ENCODE measurements at regions not wholly inside any gene's neighbourhood (a gene's known extent, or its start where the extent isn't known, plus 50 kb on each side); places are given as distances from the start of the nearest gene placed in this dataset.

GRCh38 chr5:133700251-133700650 lies 87.9 kb upstream of the FSTL4 start:
- Histone ChIP-seq H3K36me3 (ENCODE audit: control insufficient read depth, insufficient read depth, low read length) (no peaks in the 10 kb centered on the region), H3K4me1 (ENCODE audit: control insufficient read depth, insufficient read depth, low read length, poor library complexity, severe bottlenecking) (no peaks in the 10 kb centered on the region), H3K4me3 (ENCODE audit: extremely low read depth, insufficient read depth, low read length, poor library complexity, severe bottlenecking) (no peak overlapping the region), H3K9me3 (ENCODE audit: control insufficient read depth, low read length) (no peaks in the 10 kb centered on the region), H3K27ac (ENCODE audit: low read depth, low read length, severe bottlenecking) (no peak overlapping the region)
- WGBS, 2 experiments (ENCODE audit: insufficient coverage in 2 of 2) = 100% methylated on average over 1 of the region's 2 CpGs; no CpG with 5 or more reads in 1 of the 2 experiments

DNA sequence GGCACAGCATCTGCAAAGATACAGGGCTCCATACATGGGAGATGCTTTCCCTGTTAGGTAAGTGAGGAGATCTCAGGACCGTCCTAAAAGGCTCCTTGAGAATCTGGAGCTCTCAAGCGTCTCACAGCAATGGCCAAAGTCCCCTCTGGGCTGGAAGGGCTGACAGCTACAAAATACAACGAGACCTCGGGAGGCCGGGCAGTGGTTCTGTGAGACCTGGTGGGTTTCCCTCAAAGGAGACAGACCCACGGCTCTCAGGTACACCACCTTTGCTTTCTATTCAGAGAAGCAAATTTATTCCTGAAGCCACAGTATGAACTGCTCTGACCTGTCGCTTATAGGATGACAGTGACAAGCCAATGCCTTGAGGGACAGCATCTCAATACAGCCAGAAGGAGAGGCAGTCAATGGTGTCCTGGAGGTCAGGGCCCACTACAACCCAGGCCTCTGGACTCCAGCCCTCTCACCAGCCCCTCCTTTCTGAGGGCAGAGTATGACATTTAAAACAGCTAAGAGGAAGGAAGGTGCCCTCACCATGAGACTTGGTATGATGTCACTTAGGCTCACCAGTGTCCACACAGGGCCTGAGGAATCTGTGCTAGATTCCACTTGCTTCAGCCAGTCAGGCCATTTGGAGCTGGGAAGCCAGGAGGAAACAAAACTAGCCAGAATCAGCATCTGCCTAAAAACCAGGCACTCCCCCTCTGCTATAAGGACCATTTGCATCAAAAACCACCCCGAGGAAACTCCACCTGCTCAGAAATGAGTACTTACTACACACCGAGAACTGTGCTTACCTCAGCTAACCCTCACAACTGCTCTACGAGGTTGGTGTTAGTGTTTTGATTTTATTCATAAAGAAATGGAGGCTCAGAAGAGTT lies 86.5 kb upstream of the FSTL4 start:
- no peak overlapping the region for H3K27ac ChIP-seq (ENCODE audit: low read depth, low read length, severe bottlenecking)
- no peaks in the 10 kb centered on the region for H3K36me3 ChIP-seq (ENCODE audit: control insufficient read depth, insufficient read depth, low read length)
- H3K4me1 ChIP-seq (ENCODE audit: control insufficient read depth, insufficient read depth, low read length, poor library complexity, severe bottlenecking) = no peaks in the 10 kb centered on the region
- no peak overlapping the region for H3K4me3 ChIP-seq (ENCODE audit: extremely low read depth, insufficient read depth, low read length, poor library complexity, severe bottlenecking)
- 82 to 91% methylated on average over 7 of the region's 10 CpGs for WGBS, 2 experiments (ENCODE audit: insufficient coverage in 2 of 2)
- H3K9me3 ChIP-seq (ENCODE audit: control insufficient read depth, low read length) = no peaks in the 10 kb centered on the region

DNA sequence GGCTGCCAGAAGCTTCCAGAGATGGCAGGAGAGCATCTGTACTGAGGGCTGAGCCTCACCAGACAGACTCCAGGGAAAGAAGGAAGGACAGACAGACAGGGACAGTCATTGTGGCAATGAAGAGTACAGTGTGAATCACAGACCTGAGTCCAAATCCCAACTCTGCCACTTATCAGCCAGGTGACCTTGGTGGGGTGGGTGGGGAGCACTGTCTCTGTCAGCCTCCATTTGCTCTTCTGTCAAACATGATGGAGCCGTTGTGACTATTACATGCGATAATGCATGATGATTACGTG lies 85.9 kb upstream of the FSTL4 start:
- no peak overlapping the region for H3K27ac ChIP-seq (ENCODE audit: low read depth, low read length, severe bottlenecking)
- no peaks in the 10 kb centered on the region for H3K4me1 ChIP-seq (ENCODE audit: control insufficient read depth, insufficient read depth, low read length, poor library complexity, severe bottlenecking)
- no peaks in the 10 kb centered on the region for H3K9me3 ChIP-seq (ENCODE audit: control insufficient read depth, low read length)
- no peak overlapping the region for H3K4me3 ChIP-seq (ENCODE audit: extremely low read depth, insufficient read depth, low read length, poor library complexity, severe bottlenecking)
- 98 to 100% methylated on average over 3 of the region's 3 CpGs for WGBS, 2 experiments (ENCODE audit: insufficient coverage in 2 of 2)
- no peaks in the 10 kb centered on the region for H3K36me3 ChIP-seq (ENCODE audit: control insufficient read depth, insufficient read depth, low read length)

GRCh38 chr5:133697536-133698258 lies 85.4 kb upstream of the FSTL4 start:
- WGBS, 2 experiments (ENCODE audit: insufficient coverage in 2 of 2) = 80 to 90% methylated on average over 5 to 8 of the region's 8 CpGs
- Histone ChIP-seq H3K9me3 (ENCODE audit: control insufficient read depth, low read length) (no peaks in the 10 kb centered on the region), H3K4me3 (ENCODE audit: extremely low read depth, insufficient read depth, low read length, poor library complexity, severe bottlenecking) (no peak overlapping the region), H3K27ac (ENCODE audit: low read depth, low read length, severe bottlenecking) (no peak overlapping the region), H3K4me1 (ENCODE audit: control insufficient read depth, insufficient read depth, low read length, poor library complexity, severe bottlenecking) (no peaks in the 10 kb centered on the region), H3K36me3 (ENCODE audit: control insufficient read depth, insufficient read depth, low read length) (no peaks in the 10 kb centered on the region)

DNA sequence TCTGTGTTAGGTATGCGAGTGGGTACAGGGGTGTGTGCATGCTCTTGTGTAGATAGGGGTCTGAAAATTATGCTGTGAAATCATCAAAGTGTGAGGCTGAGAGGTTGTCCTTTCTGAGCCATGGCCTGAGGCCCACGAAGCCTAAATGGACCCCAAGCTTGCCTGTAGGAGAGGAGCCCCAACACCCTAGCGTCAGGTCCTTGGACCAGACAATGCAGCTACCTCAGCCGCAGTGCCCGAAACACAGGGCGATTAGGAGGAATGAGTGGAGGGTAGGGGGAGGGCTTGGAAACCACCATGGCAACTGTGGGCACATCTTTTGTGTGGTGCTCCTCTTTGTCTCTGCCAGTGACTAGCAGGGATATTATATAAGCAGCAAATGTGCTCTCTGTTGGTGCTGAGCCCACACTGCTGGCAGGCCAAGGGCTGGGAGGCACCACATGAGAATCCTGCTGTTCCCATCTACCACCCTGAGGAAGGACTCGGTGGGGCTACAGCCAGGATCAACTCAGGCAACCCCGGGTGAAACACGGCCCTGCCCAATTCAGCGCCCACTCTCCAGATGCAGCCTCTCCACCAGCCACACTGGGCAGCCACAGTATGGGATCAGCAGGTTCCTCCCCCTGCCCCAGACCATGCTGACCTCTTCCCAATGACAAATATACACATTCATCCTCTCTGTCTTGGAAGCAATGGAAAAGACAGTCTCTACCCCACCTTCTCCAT lies 84.6 kb upstream of the FSTL4 start:
- Histone ChIP-seq H3K4me1 (ENCODE audit: control insufficient read depth, insufficient read depth, low read length, poor library complexity, severe bottlenecking) (no peaks in the 10 kb centered on the region), H3K36me3 (ENCODE audit: control insufficient read depth, insufficient read depth, low read length) (no peaks in the 10 kb centered on the region), H3K9me3 (ENCODE audit: control insufficient read depth, low read length) (no peaks in the 10 kb centered on the region), H3K4me3 (ENCODE audit: extremely low read depth, insufficient read depth, low read length, poor library complexity, severe bottlenecking) (no peak overlapping the region), H3K27ac (ENCODE audit: low read depth, low read length, severe bottlenecking) (no peak overlapping the region)
- 93 to 96% methylated on average over 3 to 10 of the region's 10 CpGs for WGBS, 2 experiments (ENCODE audit: insufficient coverage in 2 of 2)

DNA sequence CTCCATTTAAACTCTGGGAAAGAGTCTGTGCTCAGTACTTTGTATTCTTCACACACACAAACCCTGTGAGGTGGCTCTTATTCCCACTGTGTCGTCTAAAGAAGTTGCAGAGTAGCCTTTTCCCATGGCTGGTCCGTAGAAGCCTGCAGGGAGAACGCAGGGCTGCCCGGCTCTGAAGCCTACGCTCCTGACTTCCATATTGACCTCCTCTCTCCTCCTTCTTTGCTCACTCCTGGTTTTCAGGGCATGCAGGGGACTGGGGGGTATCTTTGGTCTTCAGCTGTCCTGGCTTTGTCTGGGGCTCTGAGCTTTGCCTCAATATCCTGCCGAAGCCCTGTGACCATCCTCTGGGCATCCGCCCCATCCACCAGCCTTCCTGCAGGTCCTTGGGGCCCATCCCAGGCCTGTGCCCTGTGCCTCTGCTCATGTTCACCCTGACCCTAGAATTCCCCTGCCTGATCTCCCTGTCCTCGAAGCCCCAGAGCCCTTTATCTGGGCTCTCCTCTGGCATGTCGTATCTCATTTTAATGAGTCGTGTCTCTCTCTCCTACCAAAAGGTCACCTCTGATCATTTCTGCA lies 83.8 kb upstream of the FSTL4 start:
- Histone ChIP-seq H3K4me3 (ENCODE audit: extremely low read depth, insufficient read depth, low read length, poor library complexity, severe bottlenecking) (no peak overlapping the region), H3K27ac (ENCODE audit: low read depth, low read length, severe bottlenecking) (no peak overlapping the region), H3K9me3 (ENCODE audit: control insufficient read depth, low read length) (no peaks in the 10 kb centered on the region), H3K4me1 (ENCODE audit: control insufficient read depth, insufficient read depth, low read length, poor library complexity, severe bottlenecking) (no peaks in the 10 kb centered on the region), H3K36me3 (ENCODE audit: control insufficient read depth, insufficient read depth, low read length) (no peaks in the 10 kb centered on the region)
- 91 to 92% methylated on average over 5 to 7 of the region's 10 CpGs for WGBS, 2 experiments (ENCODE audit: insufficient coverage in 2 of 2)

GRCh38 chr5:133694181-133694831 lies 82.0 kb upstream of the FSTL4 start:
- no peaks in the 10 kb centered on the region for H3K4me1 ChIP-seq (ENCODE audit: control insufficient read depth, insufficient read depth, low read length, poor library complexity, severe bottlenecking)
- no peak overlapping the region for H3K4me3 ChIP-seq (ENCODE audit: extremely low read depth, insufficient read depth, low read length, poor library complexity, severe bottlenecking)
- no peaks in the 10 kb centered on the region for H3K9me3 ChIP-seq (ENCODE audit: control insufficient read depth, low read length)
- 89 to 93% methylated on average over 6 of the region's 6 CpGs for WGBS, 2 experiments (ENCODE audit: insufficient coverage in 2 of 2)
- H3K27ac ChIP-seq (ENCODE audit: low read depth, low read length, severe bottlenecking) = no peak overlapping the region
- H3K36me3 ChIP-seq (ENCODE audit: control insufficient read depth, insufficient read depth, low read length) = no peaks in the 10 kb centered on the region

GRCh38 chr5:133691448-133691847 lies 79.1 kb upstream of the FSTL4 start:
- Histone ChIP-seq H3K4me1 (ENCODE audit: control insufficient read depth, insufficient read depth, low read length, poor library complexity, severe bottlenecking) (peaks cover 14% of the 10 kb centered on the region), H3K36me3 (ENCODE audit: control insufficient read depth, insufficient read depth, low read length) (no peaks in the 10 kb centered on the region), H3K4me3 (ENCODE audit: extremely low read depth, insufficient read depth, low read length, poor library complexity, severe bottlenecking) (no peak overlapping the region), H3K27ac (ENCODE audit: low read depth, low read length, severe bottlenecking) (no peak overlapping the region), H3K9me3 (ENCODE audit: control insufficient read depth, low read length) (no peaks in the 10 kb centered on the region)
- 64% methylated on average over 2 of the region's 3 CpGs; no CpG with 5 or more reads in 1 of the 2 experiments for WGBS, 2 experiments (ENCODE audit: insufficient coverage in 2 of 2)

DNA sequence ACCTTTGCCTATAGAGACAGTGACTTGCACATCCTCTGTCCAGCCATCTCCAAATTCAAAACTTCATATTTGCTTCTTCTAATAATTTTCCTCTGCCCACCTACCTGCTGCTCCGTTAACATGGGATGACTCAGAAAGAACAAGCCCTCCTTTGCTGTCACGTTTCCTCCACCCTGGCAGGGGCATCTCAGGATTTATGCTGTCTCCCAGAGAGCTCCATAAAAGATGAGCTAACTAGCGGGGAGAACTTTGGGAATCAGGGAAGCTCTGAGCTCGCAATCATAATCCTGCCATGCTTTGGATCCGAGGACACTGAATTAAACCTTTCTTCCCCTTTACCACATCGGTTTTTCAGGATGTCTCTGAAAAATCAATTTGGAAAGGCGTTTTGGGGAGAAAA lies 78.4 kb upstream of the FSTL4 start:
- no peaks in the 10 kb centered on the region for H3K36me3 ChIP-seq (ENCODE audit: control insufficient read depth, insufficient read depth, low read length)
- peaks cover 14% of the 10 kb centered on the region for H3K4me1 ChIP-seq (ENCODE audit: control insufficient read depth, insufficient read depth, low read length, poor library complexity, severe bottlenecking)
- no peaks in the 10 kb centered on the region for H3K9me3 ChIP-seq (ENCODE audit: control insufficient read depth, low read length)
- H3K27ac ChIP-seq (ENCODE audit: low read depth, low read length, severe bottlenecking) = no peak overlapping the region
- no peak overlapping the region for H3K4me3 ChIP-seq (ENCODE audit: extremely low read depth, insufficient read depth, low read length, poor library complexity, severe bottlenecking)
- WGBS, 2 experiments (ENCODE audit: insufficient coverage in 2 of 2) = 83 to 91% methylated on average over 3 to 4 of the region's 7 CpGs

DNA sequence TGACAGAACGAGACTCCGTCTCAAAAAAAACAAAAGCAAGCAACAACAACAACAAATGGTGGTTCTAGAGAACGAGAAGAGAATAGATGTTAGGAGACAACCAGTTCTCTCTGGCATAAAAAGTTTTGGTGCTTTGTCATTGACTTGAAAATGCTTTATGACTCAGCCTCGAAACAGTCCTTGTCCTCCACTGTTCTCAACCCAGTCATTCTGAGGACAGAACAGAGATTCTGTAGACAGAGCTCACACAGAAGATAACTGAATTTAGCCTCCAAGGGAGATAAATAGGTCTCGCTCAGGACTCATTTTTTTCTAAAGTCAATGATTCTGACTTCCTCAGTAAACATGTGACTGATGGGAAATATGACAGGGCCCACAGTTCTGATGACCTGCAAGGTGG lies 76.0 kb upstream of the FSTL4 start:
- no peaks in the 10 kb centered on the region for H3K9me3 ChIP-seq (ENCODE audit: control insufficient read depth, low read length)
- no peaks in the 10 kb centered on the region for H3K36me3 ChIP-seq (ENCODE audit: control insufficient read depth, insufficient read depth, low read length)
- WGBS, 2 experiments (ENCODE audit: insufficient coverage in 2 of 2) = 80 to 90% methylated on average over 2 to 3 of the region's 5 CpGs

More for the DNA sequence above, 76.0 kb upstream of the FSTL4 start:
- H3K4me3 ChIP-seq (ENCODE audit: extremely low read depth, insufficient read depth, low read length, poor library complexity, severe bottlenecking) = no peak overlapping the region
- no peak overlapping the region for H3K27ac ChIP-seq (ENCODE audit: low read depth, low read length, severe bottlenecking)
- peaks cover 14% of the 10 kb centered on the region for H3K4me1 ChIP-seq (ENCODE audit: control insufficient read depth, insufficient read depth, low read length, poor library complexity, severe bottlenecking)
